MM.1S (cell line): ENCODE measurements at regions not wholly inside any gene's neighbourhood (a gene's known extent, or its start where the extent isn't known, plus 50 kb on each side); places are given as distances from the start of the nearest gene placed in this dataset.

Experiments used
- CTCF ChIP-seq: fragments of 300-600 bp; sonication (generic); IDR thresholded peaks from 2 replicates; pipeline ENCODE4 v1.5.1; 2016; ENCODE audit warnings: antibody characterized with exemption, low read length, mixed read lengths
- EZH2phosphoT487 ChIP-seq: fragments of 300-600 bp; sonication (generic); IDR thresholded peaks from 2 replicates; pipeline ENCODE4 v1.6.1; 2018; ENCODE audit warnings: antibody characterized with exemption, low read length

- TF ChIP-seq CTCF (no peak), EZH2phosphoT487 (no peak)
Observed at GRCh38 chr2:176743671-176744070, 468.9 kb upstream of the HNRNPA3 start.
